ENCODE measurements at regions not wholly inside any gene's neighbourhood (a gene's known extent, or its start where the extent isn't known, plus 50 kb on each side); places are given as distances from the start of the nearest gene placed in this dataset.

GRCh38 chr7:22586786-22587140 is 86.8 kb upstream of the STEAP1B start:
- POLR2A ChIA-PET, result no interaction called here
- Histone ChIP-seq H3K4me3 (replicated peaks in 1 of 2; ENCODE audit: low read depth in 1 of 2, low read length in 2 of 2) (no peak overlapping the region), H4K20me1 (ENCODE audit: insufficient read depth) (no peaks in the 10 kb centered on the region), H3K9me3 (ENCODE audit: control insufficient read depth in 1 of 2, insufficient read depth in 1 of 2, low read depth in 1 of 2, low read length in 2 of 2) (no peaks in the 10 kb centered on the region), H3K9me2 (ENCODE audit: insufficient read depth) (no peaks in the 10 kb centered on the region), H3K27ac (ENCODE audit: low read depth, low read length) (no peak overlapping the region), H3K79me2 (ENCODE audit: insufficient read depth, low read length) (no peaks in the 10 kb centered on the region), H2AFZ (ENCODE audit: low read depth, low read length, poor library complexity, severe bottlenecking) (no peak overlapping the region), H3K9ac (ENCODE audit: low read length) (no peak overlapping the region), H3K36me3 (ENCODE audit: control insufficient read depth in 1 of 2, insufficient read depth in 2 of 2, low read length in 2 of 2) (no peaks in the 10 kb centered on the region), H3K4me2 (ENCODE audit: low read length) (no peak overlapping the region), H3K27me3 (ENCODE audit: insufficient read depth, low read length) (0 out of 2 replicates have a peak, but pooled peaks cover 3% of the 10 kb centered on the region), H3K4me1 (ENCODE audit: control insufficient read depth in 1 of 2, insufficient read depth in 2 of 2, low read length in 2 of 2) (peaks cover 9 to 11% of the 10 kb centered on the region in 2 experiments)
- BruUV-seq (replicated peaks), result no TSS peak
- CTCF ChIA-PET, result no interaction called here
- ATAC-seq (peak; percentile 79), DNase-seq (ENCODE audit: low read depth, low spot score) (no peak)
- TF ChIP-seq EZH2phosphoT487 (IDR thresholded peaks at IDR 0.05; ENCODE audit: borderline replicate concordance), result no peak
- peak; percentile 21 to 55 (median 53); a peak in 5 of 6 replicates for TF ChIP-seq CTCF (IDR thresholded peaks at IDR 0.05 in 2 of 3, conservative IDR thresholded peaks at IDR 0.05 in 1 of 3; ENCODE audit: borderline replicate concordance in 1 of 3, insufficient read depth in 1 of 3, low read depth in 2 of 3, low read length in 2 of 3)
- TF ChIP-seq SIN3A (IDR thresholded peaks at IDR 0.05; ENCODE audit: low read depth), result no peak
- TF ChIP-seq EZH2 (IDR thresholded peaks at IDR 0.05), result no peak
- intact Hi-C loops (cut with micrococcal nuclease), result no loop called here
- RAD21 ChIA-PET (ENCODE audit: low non-redundant PET in 1 of 2, low total read pairs in 2 of 2, uncharacterized antibody in 2 of 2, unreplicated experiment in 2 of 2), result no interaction called here

GRCh38 chr7:22586101-22586785 is 86.3 kb upstream of the STEAP1B start:
- no peak overlapping the region for H3K9ac ChIP-seq (ENCODE audit: low read length)
- H2AFZ ChIP-seq (ENCODE audit: low read depth, low read length, poor library complexity, severe bottlenecking), result no peak overlapping the region
- H3K9me2 ChIP-seq (ENCODE audit: insufficient read depth), result no peaks in the 10 kb centered on the region
- intact Hi-C loops (cut with micrococcal nuclease), result no loop called here
- no peaks in the 10 kb centered on the region for H4K20me1 ChIP-seq (ENCODE audit: insufficient read depth)
- 0 out of 2 replicates have a peak, but pooled peaks cover 3% of the 10 kb centered on the region for H3K27me3 ChIP-seq (ENCODE audit: insufficient read depth, low read length)
- H3K4me1 ChIP-seq (ENCODE audit: control insufficient read depth in 1 of 2, insufficient read depth in 2 of 2, low read length in 2 of 2), result peaks cover 9 to 11% of the 10 kb centered on the region in 2 experiments
- H3K36me3 ChIP-seq (ENCODE audit: control insufficient read depth in 1 of 2, insufficient read depth in 2 of 2, low read length in 2 of 2), result no peaks in the 10 kb centered on the region
- no peak overlapping the region for H3K4me2 ChIP-seq (ENCODE audit: low read length)
- no peak for DNase-seq (ENCODE audit: low read depth, low spot score)
- ChIA-PET CTCF (no interaction called here), RAD21 (ENCODE audit: low non-redundant PET in 1 of 2, low total read pairs in 2 of 2, uncharacterized antibody in 2 of 2, unreplicated experiment in 2 of 2) (no interaction called here), POLR2A (no interaction called here)
- H3K9me3 ChIP-seq (ENCODE audit: control insufficient read depth in 1 of 2, insufficient read depth in 1 of 2, low read depth in 1 of 2, low read length in 2 of 2), result no peaks in the 10 kb centered on the region
- H3K79me2 ChIP-seq (ENCODE audit: insufficient read depth, low read length), result no peaks in the 10 kb centered on the region
- BruUV-seq (replicated peaks), result no TSS peak
- peak; percentile 25; the same call in 1 of the 2 replicates for ATAC-seq
- no peak overlapping the region for H3K27ac ChIP-seq (ENCODE audit: low read depth, low read length)
- H3K4me3 ChIP-seq (replicated peaks in 1 of 2; ENCODE audit: low read depth in 1 of 2, low read length in 2 of 2), result no peak overlapping the region
- TF ChIP-seq CTCF (IDR thresholded peaks at IDR 0.05 in 2 of 3, conservative IDR thresholded peaks at IDR 0.05 in 1 of 3; ENCODE audit: borderline replicate concordance in 1 of 3, insufficient read depth in 1 of 3, low read depth in 2 of 3, low read length in 2 of 3) (no peak), TCF7L2 (IDR thresholded peaks at IDR 0.05; ENCODE audit: borderline replicate concordance, extremely low read depth, insufficient read depth, insufficient read length) (no peak), SIN3A (IDR thresholded peaks at IDR 0.05; ENCODE audit: low read depth) (no peak), ATF3 (IDR thresholded peaks at IDR 0.05) (no peak), SRF (IDR thresholded peaks at IDR 0.05; ENCODE audit: low read depth) (no peak), CBX3 (IDR thresholded peaks at IDR 0.05; ENCODE audit: low read depth) (no peak), YY1 (IDR thresholded peaks at IDR 0.05; ENCODE audit: extremely low read depth, insufficient replicate concordance, low read depth, low read length) (no peak), EZH2phosphoT487 (IDR thresholded peaks at IDR 0.05; ENCODE audit: borderline replicate concordance) (no peak), ZNF274 (IDR thresholded peaks at IDR 0.05; ENCODE audit: low read depth, low read length) (no peak), POLR2A (IDR thresholded peaks at IDR 0.05; ENCODE audit: borderline replicate concordance, extremely low read depth, insufficient read depth, insufficient read length) (no peak), CEBPB (IDR thresholded peaks at IDR 0.05; ENCODE audit: low read depth) (no peak), JUND (IDR thresholded peaks at IDR 0.05) (no peak)

Data from HCT116 (cell line).